OCI-LY7 (cell line): ENCODE measurements at regions not wholly inside any gene's neighbourhood (a gene's known extent, or its start where the extent isn't known, plus 50 kb on each side); places are given as distances from the start of the nearest gene placed in this dataset.

ENCODE experiments used
- BruUV-seq: library from RNA; stranded (reverse); fragments of 400-500 nt; replicated peaks from 2 replicates; lab custom pipeline; 2021; lab: Mats Ljungman, UMichigan
- CTCF ChIA-PET: fragments of 300-600 bp; sonication (Branson Sonifier 250); formaldehyde crosslinking; loops from one replicate; lab custom pipeline; 2022; ENCODE audit warnings: antibody characterized with exemption; ENCODE audit not compliant: unreplicated experiment; lab: Charles Lee
- POLR2A ChIA-PET: fragments of 300-600 bp; sonication (Branson Sonifier 250); formaldehyde crosslinking; loops from one replicate; lab custom pipeline; 2022; ENCODE audit warnings: antibody characterized with exemption; lab: Charles Lee
- DNase-seq: peaks from one replicate; pipeline ENCODE4 v3.0.0-alpha.2; 2015; ENCODE audit warnings: low spot score
- H2AFZ ChIP-seq: fragments of 200-600 bp; sonication (generic), shearing (Covaris generic); 2 replicates; pipeline ENCODE4 v1.6.1; 2014; ENCODE audit warnings: mild to moderate bottlenecking, antibody characterized with exemption, low read length, moderate library complexity
- H3K27ac ChIP-seq: fragments of 200-600 bp; sonication (generic); 2 replicates; pipeline ENCODE4 v1.5.1; 2014; ENCODE audit warnings: mixed run types, low read depth, mild to moderate bottlenecking, moderate library complexity, low read length, inconsistent platforms; ENCODE audit not compliant: poor library complexity, severe bottlenecking
- H3K36me3 ChIP-seq: fragments of 200-600 bp; sonication (generic); 2 replicates; pipeline ENCODE4 v1.6.1; 2014; ENCODE audit warnings: mild to moderate bottlenecking, antibody characterized with exemption, low read length, moderate library complexity, mixed read lengths; ENCODE audit not compliant: insufficient read depth
- H3K4me1 ChIP-seq: fragments of 200-600 bp; sonication (generic); 2 replicates; pipeline ENCODE4 v1.5.1; 2014; ENCODE audit warnings: mild to moderate bottlenecking, low read length; ENCODE audit not compliant: insufficient read depth, poor library complexity, severe bottlenecking
- H3K4me2 ChIP-seq: fragments of 200-600 bp; sonication (generic); 2 replicates; pipeline ENCODE4 v1.6.1; 2014; ENCODE audit warnings: mild to moderate bottlenecking, low read length
- H3K4me3 ChIP-seq: fragments of 200-600 bp; sonication (generic); 2 replicates; pipeline ENCODE4 v1.5.1; 2014; ENCODE audit warnings: mild to moderate bottlenecking, low read depth, low read length; ENCODE audit not compliant: poor library complexity, severe bottlenecking
- H3K79me2 ChIP-seq: fragments of 200-600 bp; sonication (generic); 2 replicates; pipeline ENCODE4 v1.6.1; 2016; ENCODE audit warnings: low read depth, mild to moderate bottlenecking, low read length, moderate library complexity, mixed read lengths; ENCODE audit not compliant: insufficient read depth
- H3K9me2 ChIP-seq: fragments of 200-600 bp; sonication (generic); 2 replicates; pipeline ENCODE4 v1.6.1; 2016; ENCODE audit warnings: mild to moderate bottlenecking, low read length, mixed read lengths; ENCODE audit not compliant: insufficient read depth
- H3K9me3 ChIP-seq: fragments of 200-600 bp; sonication (generic); 2 replicates; pipeline ENCODE4 v1.6.1; 2014; ENCODE audit warnings: mild to moderate bottlenecking, mixed run types, low read length, mixed read lengths
- H4K20me1 ChIP-seq: fragments of 200-600 bp; sonication (generic); 2 replicates; pipeline ENCODE4 v1.6.1; 2014; ENCODE audit warnings: mild to moderate bottlenecking, antibody characterized with exemption, low read length, moderate library complexity, mixed read lengths; ENCODE audit not compliant: insufficient read depth
- CTCF ChIP-seq: fragments of 200-600 bp; sonication (generic); conservative IDR thresholded peaks from 2 replicates; pipeline ENCODE4 v1.5.1; 2014; ENCODE audit warnings: mild to moderate bottlenecking, antibody characterized with exemption, low read length, moderate library complexity, mixed read lengths
- EZH2phosphoT487 ChIP-seq: fragments of 200-600 bp; sonication (generic); IDR thresholded peaks from 2 replicates; pipeline ENCODE4 v1.6.1; 2018; ENCODE audit warnings: low read depth, borderline replicate concordance, mild to moderate bottlenecking, mixed run types, antibody characterized with exemption, low read length, moderate library complexity, mixed read lengths
- intact Hi-C: fragments of 100-400 bp; cut with micrococcal nuclease; formaldehyde crosslinking; loops from one replicate; pipeline ENCODE4 v1.10.0; 2022; ENCODE audit not compliant: unreplicated experiment

GRCh38 chr18:68623342-68623741 is 91.6 kb downstream of the TMX3 start:
- no peaks in the 10 kb centered on the region for H4K20me1 ChIP-seq
- H3K9me3 ChIP-seq: no peaks in the 10 kb centered on the region
- H3K36me3 ChIP-seq: no peaks in the 10 kb centered on the region
- H3K27ac ChIP-seq: no peak overlapping the region
- intact Hi-C loops: no loop called here
- H3K4me1 ChIP-seq: no peaks in the 10 kb centered on the region
- DNase-seq: peak; percentile 16
- ChIA-PET POLR2A (no interaction called here), CTCF (no interaction called here)
- no peak for TF ChIP-seq EZH2phosphoT487
- TF ChIP-seq CTCF: peak; percentile 64
- H2AFZ ChIP-seq: no peak overlapping the region
- no TSS peak for BruUV-seq
- no peak overlapping the region for H3K4me2 ChIP-seq
- H3K4me3 ChIP-seq: no peak overlapping the region
- H3K9me2 ChIP-seq: no peaks in the 10 kb centered on the region
- no peaks in the 10 kb centered on the region for H3K79me2 ChIP-seq

- DNase-seq: no peak
- H3K4me2 ChIP-seq: no peak overlapping the region
- no peaks in the 10 kb centered on the region for H4K20me1 ChIP-seq
- no peaks in the 10 kb centered on the region for H3K9me3 ChIP-seq
- H3K9me2 ChIP-seq: no peaks in the 10 kb centered on the region
- TF ChIP-seq EZH2phosphoT487 (no peak), CTCF (no peak)
- POLR2A ChIA-PET: no interaction called here
- H3K4me3 ChIP-seq: no peak overlapping the region
- H3K27ac ChIP-seq: no peak overlapping the region
- no peaks in the 10 kb centered on the region for H3K79me2 ChIP-seq
- no peak overlapping the region for H2AFZ ChIP-seq
- CTCF ChIA-PET: no interaction called here
- H3K4me1 ChIP-seq: no peaks in the 10 kb centered on the region
- BruUV-seq: no TSS peak
- no peaks in the 10 kb centered on the region for H3K36me3 ChIP-seq
- intact Hi-C loops: no loop called here
Measured at GRCh38 chr18:68611311-68611710, 103.6 kb downstream of the TMX3 start.

- Histone ChIP-seq H3K4me2 (no peak overlapping the region), H3K4me1 (no peaks in the 10 kb centered on the region), H3K27ac (no peak overlapping the region), H3K9me3 (no peaks in the 10 kb centered on the region), H3K4me3 (no peak overlapping the region), H4K20me1 (no peaks in the 10 kb centered on the region), H3K36me3 (no peaks in the 10 kb centered on the region), H3K9me2 (no peaks in the 10 kb centered on the region), H3K79me2 (no peaks in the 10 kb centered on the region), H2AFZ (no peak overlapping the region)
- no peak for DNase-seq
- CTCF ChIA-PET: no interaction called here
- TF ChIP-seq CTCF (no peak), EZH2phosphoT487 (no peak)
- no TSS peak for BruUV-seq
- POLR2A ChIA-PET: no interaction called here
- intact Hi-C loops: no loop called here
Measured at GRCh38 chr18:68608851-68609490, 105.9 kb downstream of the TMX3 start.
